ENCODE measurements at regions not wholly inside any gene's neighbourhood (a gene's known extent, or its start where the extent isn't known, plus 50 kb on each side); places are given as distances from the start of the nearest gene placed in this dataset.

DNA sequence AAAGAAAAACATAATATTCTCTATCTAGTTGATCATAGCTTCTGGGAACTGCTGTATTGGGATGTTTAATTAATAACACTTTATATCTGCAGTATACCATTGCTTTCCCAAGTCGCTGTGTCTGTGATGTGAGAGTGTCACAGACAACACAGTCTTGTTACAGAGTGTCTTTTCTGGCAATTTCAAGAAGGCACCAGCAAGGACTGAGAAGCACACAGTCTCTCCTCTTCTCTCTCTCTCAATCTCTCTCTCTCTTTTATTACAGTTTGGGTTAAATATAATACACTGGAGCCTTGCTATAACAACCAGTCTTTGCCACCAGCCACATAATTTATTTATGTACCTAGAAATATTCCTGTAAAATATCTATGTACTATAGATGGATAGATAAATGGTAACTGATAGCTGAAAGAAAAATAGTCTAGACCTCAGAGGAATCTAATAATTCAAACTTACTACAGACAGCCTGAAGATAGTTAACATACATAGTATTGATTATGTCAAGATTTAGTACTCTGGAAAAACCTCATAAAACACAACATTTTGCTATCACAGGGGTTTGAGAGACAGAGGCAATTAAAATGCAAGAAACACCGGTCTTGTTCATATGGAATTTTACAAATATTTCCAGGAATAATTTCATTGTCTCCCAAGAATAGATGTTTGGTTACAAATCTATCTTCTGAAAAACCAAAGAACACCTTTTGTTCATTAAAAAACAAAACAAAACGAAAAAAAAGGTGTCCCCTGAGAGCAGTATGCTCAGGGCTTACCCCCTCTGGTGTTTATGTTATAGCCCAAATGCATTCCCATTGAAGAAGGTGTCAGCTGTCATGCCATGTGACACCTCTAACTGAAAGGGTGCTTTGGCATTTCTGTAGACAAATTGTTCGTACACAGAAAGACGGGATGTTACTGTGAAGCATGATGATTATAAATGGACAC lies 507.8 kb downstream of the TBC1D4 start:
- FAIRE-seq = no peak

DNA sequence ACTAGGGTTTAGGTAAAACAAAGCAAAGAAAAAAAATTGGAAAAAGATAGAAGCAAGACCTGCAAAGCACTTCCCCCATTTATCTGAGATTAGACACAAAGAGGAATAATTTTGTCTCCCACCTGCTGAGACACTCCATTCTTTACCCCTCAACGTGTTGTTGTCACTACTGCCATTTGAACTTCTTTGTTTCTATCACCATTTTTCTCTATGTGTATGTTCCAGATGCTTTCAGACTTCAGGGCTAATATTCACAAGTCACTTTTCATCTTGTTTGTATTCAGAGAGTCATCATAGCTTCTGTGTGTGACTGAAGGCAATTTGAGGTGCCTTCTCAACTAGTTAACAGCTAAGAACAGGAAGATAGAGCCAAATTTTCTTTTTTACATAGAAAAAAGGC lies 512.5 kb downstream of the TBC1D4 start:
- FAIRE-seq (no peak), DNase-seq (ENCODE audit: low spot score) (no peak)

More for the DNA sequence above, 507.8 kb downstream of the TBC1D4 start:
- no peak for DNase-seq (ENCODE audit: low spot score)

DNA sequence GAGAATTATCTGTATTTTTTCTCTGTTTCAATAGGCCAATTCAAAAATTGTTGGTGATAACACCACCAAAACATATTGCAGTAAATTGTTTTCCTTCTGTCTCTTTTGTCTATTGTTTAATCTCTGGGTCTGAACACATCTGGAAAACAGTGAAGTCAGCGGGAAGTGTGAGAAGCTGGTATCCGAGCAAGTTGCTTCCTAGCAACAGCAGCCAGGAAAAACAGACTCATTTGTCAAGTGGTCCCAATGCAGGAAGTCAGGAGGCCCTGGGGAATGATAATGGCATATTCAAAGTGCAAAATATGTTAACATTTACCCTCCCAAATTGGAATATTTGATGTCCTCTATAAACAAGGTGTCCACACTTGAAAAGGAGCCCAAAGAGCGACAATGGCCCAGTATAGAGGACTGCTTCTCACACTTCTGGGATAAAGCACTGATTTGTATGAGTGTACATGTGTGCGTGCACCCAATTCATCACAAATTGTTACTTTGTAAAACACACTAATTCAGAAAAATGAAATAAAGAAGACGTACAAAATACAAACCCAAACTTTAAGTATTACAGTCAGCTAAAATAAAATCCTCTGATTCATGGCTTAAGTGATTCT lies 515.0 kb downstream of the TBC1D4 start:
- no peak for FAIRE-seq

DNA sequence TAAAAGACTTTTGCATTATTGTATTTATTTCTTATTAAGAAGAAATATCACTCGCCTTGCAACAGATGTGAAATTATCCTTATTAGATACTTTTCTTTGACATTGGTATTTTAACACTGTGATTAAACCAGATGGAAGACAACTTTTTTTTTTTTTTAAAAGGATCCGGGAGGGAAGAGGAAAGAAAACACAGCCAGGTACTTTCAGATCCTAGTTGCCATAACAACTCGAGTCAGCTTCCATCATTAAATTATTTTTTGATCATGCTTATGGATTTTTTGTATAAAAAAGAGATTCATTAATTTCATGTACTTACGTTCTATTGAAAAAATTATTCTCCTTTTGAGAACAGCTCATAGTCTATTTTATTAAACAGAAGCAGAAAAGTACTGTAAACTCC lies 515.7 kb downstream of the TBC1D4 start:
- DNase-seq (ENCODE audit: low spot score) = no peak
- FAIRE-seq = no peak

More for the DNA sequence above, 515.0 kb downstream of the TBC1D4 start:
- DNase-seq (ENCODE audit: low spot score) = no peak

DNA sequence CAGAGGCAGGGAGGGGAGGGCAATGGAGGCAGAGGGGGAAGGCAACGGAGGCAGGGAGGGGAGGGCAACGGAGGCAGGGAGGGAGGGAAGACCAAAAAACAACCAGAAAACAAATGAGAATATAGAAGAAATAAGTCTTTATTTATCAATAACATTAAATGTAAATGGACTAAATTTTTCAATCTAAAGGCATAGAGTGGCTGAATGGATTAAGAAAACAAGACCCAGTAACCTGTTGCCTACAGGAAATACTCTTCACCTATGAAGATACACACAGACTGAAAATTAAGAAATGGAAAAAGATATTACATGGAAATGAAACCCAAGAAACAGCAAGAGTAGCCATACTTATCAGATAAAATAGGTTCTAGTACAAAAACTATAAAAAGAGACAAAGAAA lies 536.3 kb downstream of the TBC1D4 start:
- DNase-seq (ENCODE audit: low spot score) = no peak

DNA sequence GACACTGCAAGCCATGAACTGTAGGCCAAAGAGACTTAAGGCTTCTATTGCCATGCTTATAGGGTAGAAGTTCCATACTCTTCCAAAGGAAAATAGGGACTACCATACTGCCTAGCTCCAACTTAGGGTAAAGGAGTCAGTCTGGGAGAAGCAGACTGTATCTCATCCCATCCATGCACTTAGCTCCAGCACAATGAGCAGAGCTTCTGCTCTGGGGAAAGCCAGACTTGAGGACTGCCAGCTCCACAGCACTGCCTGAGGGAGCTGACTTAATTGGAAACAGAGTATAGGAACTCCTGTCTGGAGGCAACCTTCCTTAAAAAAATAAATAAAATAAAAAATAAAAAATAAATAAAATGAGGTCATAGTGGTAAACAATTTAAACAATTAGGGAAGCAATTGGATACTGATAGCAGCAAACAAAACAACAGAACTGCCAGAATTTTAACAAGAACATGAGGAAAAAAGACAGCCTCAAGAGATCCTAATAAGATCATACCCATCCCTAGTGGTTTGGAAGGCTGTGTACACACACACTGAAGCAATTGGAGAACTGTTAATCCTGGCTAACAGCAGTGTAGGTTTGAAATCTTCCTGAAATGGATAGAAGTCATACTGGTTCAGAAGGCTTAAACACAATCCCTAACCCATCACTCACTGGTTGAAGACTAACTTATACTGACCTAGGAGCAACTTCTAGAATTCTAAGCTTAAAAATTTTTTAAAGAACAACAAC lies 550.1 kb downstream of the TBC1D4 start:
- DNase-seq (ENCODE audit: low spot score) = no peak
- no peak for FAIRE-seq

More for the DNA sequence above, 536.3 kb downstream of the TBC1D4 start:
- no peak for FAIRE-seq

DNA sequence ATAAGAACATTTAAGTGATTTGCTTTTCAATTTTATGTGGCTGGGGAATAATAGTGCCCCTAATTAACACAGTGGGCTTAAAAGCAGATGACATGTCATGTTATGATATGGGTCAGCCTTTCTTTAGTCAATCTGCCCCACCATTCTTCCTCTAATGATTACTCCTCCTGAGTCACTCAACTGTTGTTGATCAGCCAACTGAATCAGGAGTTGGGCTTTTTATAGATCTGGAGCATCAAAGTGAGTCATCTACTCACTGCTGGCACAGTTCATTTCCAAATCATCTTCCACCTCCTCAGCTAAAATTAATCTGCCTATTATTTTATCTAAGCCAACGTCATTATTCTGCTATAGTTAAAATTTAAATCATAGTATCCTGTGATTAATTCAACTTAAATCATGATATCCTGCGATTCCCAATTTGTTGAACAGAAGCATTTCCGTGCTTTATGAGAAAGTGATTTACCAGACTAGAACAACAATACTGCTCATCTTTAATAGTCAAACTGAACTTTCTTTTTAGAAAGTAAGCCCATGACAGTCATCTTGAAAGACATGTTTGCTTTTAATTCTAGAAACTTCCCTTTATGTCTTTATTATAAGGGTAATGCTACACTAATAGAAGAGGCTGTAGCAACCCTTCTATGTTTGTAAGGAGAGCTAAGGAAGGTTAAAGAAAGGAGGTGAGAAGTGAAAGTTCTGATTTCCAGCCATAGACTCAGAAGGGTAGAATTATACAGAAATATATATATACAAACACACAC lies 551.4 kb downstream of the TBC1D4 start:
- peak; percentile 8 for DNase-seq (ENCODE audit: low spot score)
- no peak for FAIRE-seq

DNA sequence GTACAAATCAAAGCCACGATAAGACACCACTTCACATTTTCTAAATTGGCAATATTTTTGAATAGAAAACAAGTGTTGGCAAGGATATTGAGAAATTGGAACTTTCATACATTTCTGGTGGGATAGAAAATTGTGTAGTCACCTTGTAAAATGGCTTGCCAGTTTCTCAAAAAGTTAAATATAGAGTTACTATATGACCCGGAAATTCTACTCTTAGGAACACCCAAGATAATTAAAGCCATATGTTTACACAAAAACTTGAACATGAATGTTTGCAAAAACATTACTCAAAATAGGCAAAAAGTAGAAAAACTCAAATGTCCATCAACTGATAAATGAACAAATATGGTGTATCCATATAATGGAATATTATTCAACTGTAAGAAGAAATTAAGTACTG lies 552.5 kb downstream of the TBC1D4 start:
- DNase-seq (ENCODE audit: low spot score) (no peak), FAIRE-seq (no peak)

DNA sequence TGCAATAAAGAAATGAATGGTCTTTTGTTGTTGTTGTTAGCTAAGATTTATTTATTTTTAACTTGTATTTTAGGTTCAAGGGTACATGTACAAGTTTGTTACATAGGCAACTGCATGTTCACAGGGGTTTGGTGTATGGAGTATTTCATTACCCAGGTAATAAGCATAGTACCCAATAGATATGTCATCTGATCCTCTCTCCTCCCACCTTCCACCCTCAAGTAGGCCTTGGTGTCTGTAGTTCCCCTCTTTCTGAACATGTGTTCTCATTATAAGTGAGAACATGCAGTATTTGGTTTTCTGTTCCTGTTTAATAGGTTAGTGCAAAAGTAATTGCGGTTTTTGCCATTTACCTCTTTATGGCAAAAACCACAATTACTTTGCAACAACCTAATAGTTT lies 554.1 kb downstream of the TBC1D4 start:
- no peak for FAIRE-seq
- no peak for DNase-seq (ENCODE audit: low spot score)

DNA sequence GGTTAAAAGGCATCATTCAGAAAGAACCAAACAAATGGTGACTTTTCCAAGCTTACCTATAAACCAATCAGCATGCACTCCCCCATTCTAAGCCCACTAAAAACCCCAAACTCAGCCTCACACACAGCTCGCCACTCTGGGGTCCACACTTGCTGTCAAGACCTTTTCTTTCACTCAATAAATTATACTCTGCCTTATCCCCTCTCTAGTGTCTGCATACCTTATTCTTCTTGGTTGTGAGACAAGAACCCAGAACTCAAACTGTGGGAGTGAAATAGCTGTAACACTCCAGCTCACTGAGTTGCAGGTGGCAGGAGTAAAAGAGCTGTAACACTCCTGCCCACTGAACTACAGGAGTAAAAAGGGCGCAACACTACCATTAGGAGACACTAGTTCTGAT lies 559.0 kb downstream of the TBC1D4 start:
- no peak for DNase-seq (ENCODE audit: low spot score)
- no peak for FAIRE-seq

DNA sequence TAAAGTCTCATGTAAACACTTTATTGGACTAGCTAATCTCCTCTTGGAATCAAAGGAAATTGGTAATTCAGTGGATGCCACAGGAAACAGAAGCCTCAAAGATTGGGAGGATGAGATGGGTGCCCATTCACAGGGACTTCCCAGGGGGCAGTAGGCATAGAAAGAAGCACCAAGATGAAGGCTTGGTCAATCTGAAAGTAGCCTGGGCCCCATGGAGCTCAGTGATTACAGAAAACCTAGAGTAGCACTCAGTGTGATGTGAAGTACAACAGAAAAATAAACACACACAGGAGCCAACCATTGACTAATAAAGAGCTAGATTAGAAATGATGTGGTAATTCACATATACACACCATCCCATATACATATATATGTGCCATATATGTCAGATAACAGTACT lies 560.6 kb downstream of the TBC1D4 start:
- FAIRE-seq = no peak

DNA sequence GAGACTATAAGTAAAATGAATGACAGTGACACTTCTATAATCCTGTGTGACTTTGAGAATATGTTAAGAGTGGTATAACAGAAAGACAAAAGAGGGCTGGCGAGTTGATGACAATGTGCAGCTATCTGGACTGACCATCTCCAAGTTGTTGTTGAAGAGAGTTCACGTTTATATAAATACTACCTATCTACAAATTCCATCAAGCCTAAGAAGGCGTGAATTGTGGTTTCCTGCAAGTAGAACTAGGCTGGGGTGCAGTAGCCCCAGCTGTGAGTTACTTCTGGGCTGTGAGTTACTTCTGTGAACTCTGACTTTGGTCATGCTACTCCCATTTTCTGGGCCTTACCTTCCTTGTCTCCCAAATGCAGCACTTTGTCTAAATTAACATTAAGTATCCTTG lies 561.0 kb downstream of the TBC1D4 start:
- DNase-seq (ENCODE audit: low spot score) (no peak), FAIRE-seq (no peak)

More for the DNA sequence above, 560.6 kb downstream of the TBC1D4 start:
- no peak for DNase-seq (ENCODE audit: low spot score)

DNA sequence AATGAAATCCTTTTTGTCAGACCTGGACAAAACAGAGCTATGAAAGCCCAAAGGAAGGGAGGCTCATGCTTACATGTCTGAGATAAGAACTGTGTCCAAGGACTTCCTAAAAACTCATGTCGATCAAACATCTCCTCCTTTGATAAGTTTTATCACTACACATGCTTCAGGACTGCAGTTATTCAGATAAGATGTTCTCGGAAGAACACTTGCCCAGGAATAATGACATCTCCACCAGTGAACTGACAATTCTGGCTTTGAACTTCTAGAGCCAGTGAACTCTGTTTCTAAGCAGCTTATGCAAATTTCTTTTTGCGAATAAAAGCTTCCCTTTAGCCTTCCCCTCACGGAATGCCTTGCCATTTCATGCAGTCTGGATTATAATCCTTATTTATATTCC lies 561.6 kb downstream of the TBC1D4 start:
- FAIRE-seq = no peak
- no peak for DNase-seq (ENCODE audit: low spot score)

DNA sequence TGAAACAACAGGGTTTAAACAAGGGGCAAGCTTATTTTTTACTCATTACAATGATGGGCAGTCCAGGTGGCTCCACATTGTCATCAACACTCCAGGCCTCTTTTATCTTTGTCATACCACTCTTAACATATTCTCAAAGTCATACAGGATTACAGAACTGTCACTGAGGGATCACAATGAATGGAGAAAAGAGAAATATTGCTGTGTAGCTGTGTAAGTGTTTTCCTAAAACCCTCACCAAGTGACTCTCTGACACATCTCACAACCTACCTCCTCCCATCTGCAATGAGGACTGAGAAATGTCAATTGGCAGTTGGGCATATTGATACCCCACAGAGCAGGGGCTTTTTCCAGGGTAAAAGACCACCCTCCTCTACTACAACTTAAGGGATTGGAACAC lies 562.1 kb downstream of the TBC1D4 start:
- DNase-seq (ENCODE audit: low spot score) (no peak), FAIRE-seq (no peak)

DNA sequence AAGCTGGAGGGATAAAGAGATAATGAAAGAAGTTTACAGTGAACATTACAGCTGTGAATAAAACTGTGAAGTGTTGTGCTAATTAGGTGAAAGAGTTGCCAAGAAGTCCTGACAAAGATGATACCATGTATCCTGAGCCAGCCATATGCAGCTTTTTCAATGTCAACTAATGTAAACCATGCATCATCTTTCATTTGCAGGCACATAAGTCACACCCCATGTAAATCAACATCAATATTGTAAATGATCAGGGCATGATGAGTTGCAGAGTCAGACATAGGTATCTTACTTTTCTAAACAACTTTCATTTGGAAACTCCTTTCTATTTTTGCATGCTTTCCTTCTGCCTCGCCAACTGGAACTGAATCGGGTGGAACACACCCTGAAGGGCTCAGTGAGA lies 569.1 kb downstream of the TBC1D4 start:
- FAIRE-seq (no peak), DNase-seq (ENCODE audit: low spot score) (no peak)

DNA sequence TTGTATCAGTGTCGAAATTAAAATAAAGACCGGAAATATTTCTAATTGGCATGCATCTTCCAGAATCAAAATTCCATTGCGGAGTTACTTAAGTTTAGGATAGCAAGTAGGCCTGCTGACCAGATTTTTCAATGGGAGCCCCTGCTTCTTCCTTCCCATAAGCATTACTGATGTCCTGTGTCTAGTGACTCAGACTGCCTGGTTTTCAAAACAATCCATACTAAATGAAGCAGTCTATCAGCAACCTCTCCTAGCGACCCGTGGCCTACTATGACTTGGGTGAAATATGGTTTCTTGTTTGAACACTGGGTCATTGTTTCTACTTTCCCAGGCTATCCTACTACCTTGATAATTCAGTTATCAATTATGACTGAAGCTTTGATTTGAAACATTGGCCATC lies 571.6 kb downstream of the TBC1D4 start:
- no peak for DNase-seq (ENCODE audit: low spot score)
- no peak for FAIRE-seq

DNA sequence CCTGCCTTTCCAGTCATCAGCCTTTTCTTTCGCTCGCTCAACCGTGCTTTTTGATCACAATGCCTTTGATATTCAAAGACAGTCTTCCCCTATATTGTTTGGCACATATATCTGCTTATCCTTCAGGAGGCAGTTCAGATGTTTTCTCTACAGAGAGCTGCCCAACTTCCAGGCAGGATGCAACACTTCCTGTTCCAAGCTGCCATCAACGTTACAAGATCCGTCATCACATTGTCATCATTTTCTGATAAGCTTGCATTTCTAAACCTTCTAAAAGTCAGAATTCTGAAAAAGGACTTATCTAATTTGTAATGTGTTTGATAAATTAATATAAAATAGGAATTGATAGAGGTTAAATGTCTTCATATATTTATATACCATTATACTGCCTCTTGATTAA lies 574.2 kb downstream of the TBC1D4 start:
- FAIRE-seq = no peak
- no peak for DNase-seq (ENCODE audit: low spot score)

DNA sequence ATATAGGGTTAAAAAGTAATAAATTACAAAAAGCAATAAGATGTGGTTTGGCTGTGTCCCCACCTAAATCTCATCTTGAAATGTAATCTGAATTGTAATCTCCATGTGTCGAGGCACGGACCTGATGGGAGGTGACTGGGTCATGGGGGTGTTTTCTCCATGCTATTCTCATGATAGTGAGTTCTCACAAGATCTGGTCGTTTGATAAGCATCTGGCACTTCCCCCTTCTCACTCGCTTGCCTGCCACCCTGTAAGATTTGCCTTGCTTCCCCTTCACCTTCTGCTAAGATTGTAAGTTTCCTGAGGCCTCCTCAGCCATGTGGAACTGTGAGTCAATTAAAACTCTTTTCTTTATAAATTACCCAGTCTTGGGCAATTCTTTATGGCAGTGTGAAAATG lies 577.4 kb downstream of the TBC1D4 start:
- FAIRE-seq (no peak), DNase-seq (ENCODE audit: low spot score) (no peak)

DNA sequence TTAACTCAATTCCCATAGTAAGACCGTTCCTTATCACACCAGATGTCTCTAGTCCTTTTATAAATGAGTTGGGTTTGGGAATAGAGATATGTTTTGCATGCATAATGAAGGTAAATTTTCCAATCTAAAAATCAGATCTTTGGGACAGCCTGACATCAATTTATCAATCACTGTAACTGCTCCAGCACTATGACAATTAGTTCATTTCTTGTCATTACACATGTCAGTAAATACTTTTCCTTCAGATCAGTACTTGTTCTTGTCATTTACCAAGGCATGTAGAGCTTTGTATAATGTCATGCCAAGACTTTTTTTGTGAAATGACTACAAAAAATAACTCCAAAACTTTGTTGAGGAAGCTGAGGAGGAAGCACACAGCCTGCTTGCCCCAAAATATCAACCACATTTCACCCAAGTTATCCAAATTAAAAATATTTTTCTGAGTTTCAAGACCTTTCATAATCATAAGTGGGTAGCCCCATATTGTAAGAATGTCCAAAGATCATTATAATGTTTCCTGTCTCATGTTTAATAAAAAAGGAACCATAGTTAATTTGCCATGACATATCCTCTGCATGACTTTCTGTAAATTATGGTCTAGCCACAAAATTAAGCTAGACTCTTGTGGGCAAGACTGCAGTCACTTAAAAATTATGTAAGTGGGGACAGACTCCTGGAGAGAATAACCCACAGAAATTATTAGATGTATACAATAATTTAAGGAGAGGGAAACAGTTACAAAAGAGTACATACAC lies 586.8 kb downstream of the TBC1D4 start:
- FAIRE-seq = no peak
- DNase-seq (ENCODE audit: low spot score) = no peak

DNA sequence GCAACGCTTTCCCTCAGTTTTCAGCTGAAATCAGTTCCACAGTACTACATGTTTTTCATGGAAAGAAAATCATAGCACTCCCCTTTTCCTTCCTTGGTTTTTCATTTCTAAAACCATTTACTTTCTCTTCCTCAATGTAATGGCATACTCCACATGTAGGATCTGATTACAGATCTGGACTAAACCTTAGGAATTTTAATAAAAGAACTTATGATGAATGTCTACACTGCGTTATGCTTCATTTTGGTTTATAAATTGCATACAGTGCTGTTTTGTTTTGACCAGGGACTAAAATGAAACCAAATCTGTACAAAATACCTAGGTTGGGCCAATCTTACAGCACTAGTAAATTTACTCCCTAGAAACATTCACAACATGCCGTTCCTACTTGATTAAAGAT lies 589.9 kb downstream of the TBC1D4 start:
- FAIRE-seq = no peak
- DNase-seq (ENCODE audit: low spot score) = no peak

DNA sequence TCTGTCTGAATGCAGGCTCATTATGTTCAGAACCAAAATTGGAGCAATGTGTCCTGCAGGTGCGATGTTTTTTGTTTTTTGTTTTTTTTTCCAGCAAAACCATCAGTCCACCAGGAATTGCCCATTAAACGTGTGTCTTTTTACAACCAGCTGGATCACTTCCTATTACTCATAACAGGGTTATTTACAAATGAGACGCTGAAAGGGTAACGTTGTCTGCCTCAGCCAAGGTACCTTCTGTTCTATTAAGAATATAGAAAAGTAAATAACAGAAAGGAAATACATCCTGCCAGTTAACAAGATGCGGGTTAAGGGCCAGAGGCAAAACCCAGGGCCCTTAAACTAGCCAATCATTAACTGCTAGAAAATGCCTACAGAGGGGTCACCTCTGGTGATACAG lies 590.4 kb downstream of the TBC1D4 start:
- FAIRE-seq = no peak

More for the DNA sequence above, 590.4 kb downstream of the TBC1D4 start:
- DNase-seq (ENCODE audit: low spot score) = peak; percentile 13

All from urothelium cell line (cell line).